ENCODE measurements at regions not wholly inside any gene's neighbourhood (a gene's known extent, or its start where the extent isn't known, plus 50 kb on each side); places are given as distances from the start of the nearest gene placed in this dataset.
A peak's percentile ranks its signal among the peaks of the same experiment; 100 is the strongest.

DNA sequence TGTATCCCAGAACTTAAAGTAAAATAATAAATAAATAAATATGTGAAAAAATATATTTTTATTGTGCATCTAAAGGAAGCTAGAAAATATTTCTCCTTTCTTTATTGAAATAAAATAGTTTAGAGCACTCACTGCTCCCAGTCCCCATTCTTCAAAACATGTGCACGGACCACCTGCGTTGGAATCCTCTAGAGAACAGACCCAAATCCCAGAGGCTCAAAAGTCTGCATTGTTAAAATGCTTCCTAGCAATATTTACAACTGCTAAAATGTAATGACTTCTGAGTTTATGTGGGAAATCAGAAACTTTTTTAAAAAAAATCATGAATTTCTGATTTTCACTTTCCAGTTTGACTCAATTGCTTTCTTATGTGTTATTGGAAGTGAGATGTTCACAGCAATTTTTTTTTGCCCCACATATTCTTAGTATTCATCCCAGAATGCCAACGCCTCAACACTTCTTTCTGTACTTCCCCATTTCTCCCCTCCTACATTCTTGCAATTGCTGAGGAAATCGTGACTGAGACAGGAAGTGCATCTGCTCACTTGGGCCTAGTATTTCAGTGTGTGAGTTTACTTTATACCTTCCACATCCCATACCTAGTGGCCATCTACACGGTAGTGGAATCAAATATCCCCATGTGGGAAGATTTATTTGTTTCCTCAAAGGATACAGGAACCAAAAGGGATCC is 116.0 kb upstream of the FLRT2 start:
- Histone ChIP-seq H3K4me3 (replicated peaks; ENCODE audit: insufficient read depth, low read length) (no peak overlapping the region), H3K27me3 (ENCODE audit: insufficient read depth, poor library complexity, severe bottlenecking) (no peaks in the 10 kb centered on the region), H3K27ac (replicated peaks) (peak overlapping the region; percentile 69)
- peak; percentile 38 to 81 for DNase-seq (ENCODE audit: low read depth in 1 of 2, low spot score in 1 of 2)
- TF ChIP-seq POLR2AphosphoS5 (IDR thresholded peaks at IDR 0.05; ENCODE audit: low read depth) (peak; percentile 49; the same call in 1 of the 2 replicates), GABPA (IDR thresholded peaks at IDR 0.05; ENCODE audit: low read depth) (no peak), SPI1 (IDR thresholded peaks at IDR 0.05; ENCODE audit: borderline replicate concordance, low read depth) (peak; percentile 95), CTCF (IDR thresholded peaks at IDR 0.05; ENCODE audit: insufficient read depth, low read length) (no peak)
- TF ChIP-seq, protein P1, sequence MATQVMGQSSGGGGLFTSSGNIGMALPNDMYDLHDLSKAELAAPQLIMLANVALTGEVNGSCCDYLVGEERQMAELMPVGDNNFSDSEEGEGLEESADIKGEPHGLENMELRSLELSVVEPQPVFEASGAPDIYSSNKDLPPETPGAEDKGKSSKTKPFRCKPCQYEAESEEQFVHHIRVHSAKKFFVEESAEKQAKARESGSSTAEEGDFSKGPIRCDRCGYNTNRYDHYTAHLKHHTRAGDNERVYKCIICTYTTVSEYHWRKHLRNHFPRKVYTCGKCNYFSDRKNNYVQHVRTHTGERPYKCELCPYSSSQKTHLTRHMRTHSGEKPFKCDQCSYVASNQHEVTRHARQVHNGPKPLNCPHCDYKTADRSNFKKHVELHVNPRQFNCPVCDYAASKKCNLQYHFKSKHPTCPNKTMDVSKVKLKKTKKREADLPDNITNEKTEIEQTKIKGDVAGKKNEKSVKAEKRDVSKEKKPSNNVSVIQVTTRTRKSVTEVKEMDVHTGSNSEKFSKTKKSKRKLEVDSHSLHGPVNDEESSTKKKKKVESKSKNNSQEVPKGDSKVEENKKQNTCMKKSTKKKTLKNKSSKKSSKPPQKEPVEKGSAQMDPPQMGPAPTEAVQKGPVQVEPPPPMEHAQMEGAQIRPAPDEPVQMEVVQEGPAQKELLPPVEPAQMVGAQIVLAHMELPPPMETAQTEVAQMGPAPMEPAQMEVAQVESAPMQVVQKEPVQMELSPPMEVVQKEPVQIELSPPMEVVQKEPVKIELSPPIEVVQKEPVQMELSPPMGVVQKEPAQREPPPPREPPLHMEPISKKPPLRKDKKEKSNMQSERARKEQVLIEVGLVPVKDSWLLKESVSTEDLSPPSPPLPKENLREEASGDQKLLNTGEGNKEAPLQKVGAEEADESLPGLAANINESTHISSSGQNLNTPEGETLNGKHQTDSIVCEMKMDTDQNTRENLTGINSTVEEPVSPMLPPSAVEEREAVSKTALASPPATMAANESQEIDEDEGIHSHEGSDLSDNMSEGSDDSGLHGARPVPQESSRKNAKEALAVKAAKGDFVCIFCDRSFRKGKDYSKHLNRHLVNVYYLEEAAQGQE (IDR thresholded peaks at IDR 0.05; ENCODE audit: insufficient replicate concordance, low read depth), result no peak

DNA sequence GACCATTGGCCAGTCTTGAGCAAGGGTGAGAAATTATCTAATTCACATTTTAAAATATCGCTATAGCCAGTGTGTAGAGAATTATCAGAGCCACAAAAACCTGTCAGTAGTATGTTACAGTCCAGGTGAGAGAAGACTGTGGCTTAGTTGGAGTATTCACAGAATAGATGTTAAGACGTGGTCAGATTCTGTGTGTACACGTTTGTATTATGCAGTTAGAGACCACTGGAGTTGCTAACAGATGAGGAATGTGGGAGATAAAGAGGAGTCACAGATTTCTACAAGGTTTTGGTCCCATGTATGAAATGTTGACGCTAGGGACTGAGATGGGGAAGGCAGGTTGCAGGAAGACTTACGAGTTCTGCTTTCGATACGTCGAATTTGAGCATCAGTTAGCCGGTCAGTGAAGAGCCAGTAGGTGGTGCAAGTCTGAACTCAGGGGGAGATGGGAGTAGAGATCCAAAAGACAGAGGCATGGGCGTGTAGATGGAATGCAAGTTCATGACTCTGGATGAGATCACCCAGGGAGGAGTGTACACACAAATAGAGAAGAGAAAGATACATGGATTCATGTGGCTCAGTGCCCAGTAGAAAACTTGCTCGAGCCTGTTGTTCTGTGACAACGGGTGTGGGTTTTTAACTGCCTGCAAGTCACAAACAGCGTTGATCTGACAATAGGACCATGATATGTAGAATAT is 114.8 kb upstream of the FLRT2 start:
- TF ChIP-seq SPI1 (IDR thresholded peaks at IDR 0.05; ENCODE audit: borderline replicate concordance, low read depth), result no peak
- TF ChIP-seq GABPA (IDR thresholded peaks at IDR 0.05; ENCODE audit: low read depth), result no peak
- no peak for TF ChIP-seq CTCF (IDR thresholded peaks at IDR 0.05; ENCODE audit: insufficient read depth, low read length)
- TF ChIP-seq, protein P1 (IDR thresholded peaks at IDR 0.05; ENCODE audit: insufficient replicate concordance, low read depth), result no peak
- no peak for TF ChIP-seq POLR2AphosphoS5 (IDR thresholded peaks at IDR 0.05; ENCODE audit: low read depth)
- no peak for DNase-seq (ENCODE audit: low read depth in 1 of 2, low spot score in 1 of 2)
- Histone ChIP-seq H3K27me3 (ENCODE audit: insufficient read depth, poor library complexity, severe bottlenecking) (no peaks in the 10 kb centered on the region), H3K27ac (replicated peaks) (peak overlapping the region; percentile 69), H3K4me3 (replicated peaks; ENCODE audit: insufficient read depth, low read length) (no peak overlapping the region)

- Histone ChIP-seq H3K27me3 (ENCODE audit: insufficient read depth, poor library complexity, severe bottlenecking) (no peaks in the 10 kb centered on the region), H3K4me3 (replicated peaks; ENCODE audit: insufficient read depth, low read length) (no peak overlapping the region), H3K27ac (replicated peaks) (peak overlapping the region; percentile 50)
- DNase-seq (ENCODE audit: low read depth in 1 of 2, low spot score in 1 of 2), result peak; percentile 65 to 73
- TF ChIP-seq CTCF (IDR thresholded peaks at IDR 0.05; ENCODE audit: insufficient read depth, low read length), result no peak
- TF ChIP-seq SPI1 (IDR thresholded peaks at IDR 0.05; ENCODE audit: borderline replicate concordance, low read depth), result peak; percentile 63; the same call in 1 of the 2 replicates
Observed at GRCh38 chr14:85416771-85417170, 113.2 kb upstream of the FLRT2 start.
